Nephron progenitor cell (in vitro differentiated cells): ENCODE measurements at regions not wholly inside any gene's neighbourhood (a gene's known extent, or its start where the extent isn't known, plus 50 kb on each side); places are given as distances from the start of the nearest gene placed in this dataset.
"Not testable (repeated sequence)": the region's sequence is repeated elsewhere in the genome, so short reads cannot be mapped to it uniquely, and the experiment has no call there.

Experiments
- DNase-seq: peaks from one replicate; pipeline ENCODE4 v3.0.0; 2021
- H3K27ac Mint-ChIP-seq: 2 replicates; pipeline ENCODE4 v1.8.0; 2021; ENCODE audit warnings: mild to moderate bottlenecking, moderate library complexity, mixed read lengths
- H3K27me3 Mint-ChIP-seq: 2 replicates; pipeline ENCODE4 v1.8.0; 2021; ENCODE audit warnings: mild to moderate bottlenecking, low read depth, mixed read lengths; ENCODE audit not compliant: poor library complexity
- H3K36me3 Mint-ChIP-seq: 2 replicates; pipeline ENCODE4 v1.8.0; 2021; ENCODE audit warnings: low read depth, mixed read lengths
- H3K4me1 Mint-ChIP-seq: 2 replicates; pipeline ENCODE4 v1.8.0; 2021; ENCODE audit warnings: mixed read lengths
- H3K4me3 Mint-ChIP-seq: 2 replicates; pipeline ENCODE4 v1.8.0; 2021; ENCODE audit warnings: mild to moderate bottlenecking, moderate library complexity, mixed read lengths
- H3K9me3 Mint-ChIP-seq: 2 replicates; pipeline ENCODE4 v1.8.0; 2021; ENCODE audit warnings: mild to moderate bottlenecking, moderate library complexity, mixed read lengths
- TF ChIP-seq, protein P1 (sequence below): fragments of 200-600 bp; sonication (generic); IDR thresholded peaks from 2 replicates; pipeline ENCODE4 v1.5.0; 2021; ENCODE audit warnings: antibody characterized with exemption

DNA sequence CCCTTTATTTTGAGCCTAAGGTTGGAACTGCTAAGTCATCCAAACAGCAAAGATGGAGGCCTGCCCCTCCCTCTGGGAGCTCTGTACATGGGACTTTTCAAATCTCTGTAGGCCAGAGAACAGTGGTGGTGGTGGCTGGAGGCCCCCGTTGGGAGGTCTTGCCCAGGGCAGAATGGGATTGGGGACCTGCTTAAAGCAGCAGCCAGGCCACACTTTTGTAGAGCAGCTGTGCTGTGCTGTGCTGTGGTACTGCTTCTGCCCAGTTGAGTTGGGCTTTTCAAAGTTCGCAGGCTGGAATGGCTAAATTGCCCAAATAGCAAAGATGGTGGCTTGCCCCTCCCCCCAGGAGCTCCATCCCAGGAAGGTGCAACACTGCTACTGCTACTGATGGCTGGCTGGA lies 147.5 kb upstream of the TACR3 start:
- TF ChIP-seq, protein P1, sequence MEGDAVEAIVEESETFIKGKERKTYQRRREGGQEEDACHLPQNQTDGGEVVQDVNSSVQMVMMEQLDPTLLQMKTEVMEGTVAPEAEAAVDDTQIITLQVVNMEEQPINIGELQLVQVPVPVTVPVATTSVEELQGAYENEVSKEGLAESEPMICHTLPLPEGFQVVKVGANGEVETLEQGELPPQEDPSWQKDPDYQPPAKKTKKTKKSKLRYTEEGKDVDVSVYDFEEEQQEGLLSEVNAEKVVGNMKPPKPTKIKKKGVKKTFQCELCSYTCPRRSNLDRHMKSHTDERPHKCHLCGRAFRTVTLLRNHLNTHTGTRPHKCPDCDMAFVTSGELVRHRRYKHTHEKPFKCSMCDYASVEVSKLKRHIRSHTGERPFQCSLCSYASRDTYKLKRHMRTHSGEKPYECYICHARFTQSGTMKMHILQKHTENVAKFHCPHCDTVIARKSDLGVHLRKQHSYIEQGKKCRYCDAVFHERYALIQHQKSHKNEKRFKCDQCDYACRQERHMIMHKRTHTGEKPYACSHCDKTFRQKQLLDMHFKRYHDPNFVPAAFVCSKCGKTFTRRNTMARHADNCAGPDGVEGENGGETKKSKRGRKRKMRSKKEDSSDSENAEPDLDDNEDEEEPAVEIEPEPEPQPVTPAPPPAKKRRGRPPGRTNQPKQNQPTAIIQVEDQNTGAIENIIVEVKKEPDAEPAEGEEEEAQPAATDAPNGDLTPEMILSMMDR, result no peak
- no peaks in the 10 kb centered on the region for H3K27me3 Mint-ChIP-seq
- H3K4me1 Mint-ChIP-seq, result no peaks in the 10 kb centered on the region
- H3K9me3 Mint-ChIP-seq, result no peaks in the 10 kb centered on the region
- no peak overlapping the region for H3K4me3 Mint-ChIP-seq
- DNase-seq, result no peak
- H3K36me3 Mint-ChIP-seq, result no peaks in the 10 kb centered on the region
- H3K27ac Mint-ChIP-seq, result no peak overlapping the region

DNA sequence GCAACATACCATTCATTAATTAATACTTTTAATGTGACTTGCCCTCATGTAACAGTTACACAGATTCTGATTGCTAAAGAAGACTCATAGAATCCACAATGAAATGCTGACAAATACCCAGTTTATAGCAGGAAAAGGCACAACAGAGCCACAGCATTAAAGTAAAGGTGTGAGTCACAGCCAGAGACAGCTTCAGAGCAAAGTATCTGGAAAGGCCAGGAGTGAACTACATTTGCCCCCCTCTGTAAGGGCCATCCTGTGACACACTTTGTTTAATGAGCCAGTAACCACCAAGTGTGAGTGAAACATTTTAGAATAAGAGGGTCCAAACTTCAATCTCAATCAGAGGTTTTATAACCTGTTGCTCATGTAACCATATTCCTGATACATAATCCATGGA lies 133.8 kb upstream of the TACR3 start:
- H3K4me3 Mint-ChIP-seq, result no peak overlapping the region
- H3K9me3 Mint-ChIP-seq, result peaks cover 16% of the 10 kb centered on the region
- no peaks in the 10 kb centered on the region for H3K36me3 Mint-ChIP-seq
- no peaks in the 10 kb centered on the region for H3K27me3 Mint-ChIP-seq
- TF ChIP-seq, protein P1, result no peak
- no peak overlapping the region for H3K27ac Mint-ChIP-seq
- DNase-seq, result no peak
- no peaks in the 10 kb centered on the region for H3K4me1 Mint-ChIP-seq

DNA sequence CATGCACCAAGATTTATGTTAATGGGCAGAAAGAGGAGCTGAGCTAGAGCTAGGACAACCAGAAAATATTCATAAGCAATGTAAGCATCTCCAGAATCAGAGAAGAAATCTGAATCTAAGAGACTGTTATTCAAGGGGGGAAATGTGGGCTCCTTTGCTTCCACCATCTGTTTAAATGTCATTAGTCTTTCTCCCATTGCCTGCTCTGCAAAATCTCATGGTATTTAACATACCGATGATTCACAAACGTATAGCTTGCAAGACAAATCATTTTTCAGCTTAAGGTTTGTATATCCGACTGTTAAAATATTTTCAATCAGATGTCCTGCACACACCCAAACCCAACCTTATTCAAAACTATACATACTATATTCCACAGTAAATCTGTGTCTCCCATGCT lies 133.4 kb upstream of the TACR3 start:
- no peak overlapping the region for H3K27ac Mint-ChIP-seq
- TF ChIP-seq, protein P1, result no peak
- H3K4me1 Mint-ChIP-seq, result no peaks in the 10 kb centered on the region
- H3K36me3 Mint-ChIP-seq, result no peaks in the 10 kb centered on the region
- no peaks in the 10 kb centered on the region for H3K27me3 Mint-ChIP-seq
- no peak overlapping the region for H3K4me3 Mint-ChIP-seq
- H3K9me3 Mint-ChIP-seq, result peaks cover 21% of the 10 kb centered on the region
- no peak for DNase-seq

DNA sequence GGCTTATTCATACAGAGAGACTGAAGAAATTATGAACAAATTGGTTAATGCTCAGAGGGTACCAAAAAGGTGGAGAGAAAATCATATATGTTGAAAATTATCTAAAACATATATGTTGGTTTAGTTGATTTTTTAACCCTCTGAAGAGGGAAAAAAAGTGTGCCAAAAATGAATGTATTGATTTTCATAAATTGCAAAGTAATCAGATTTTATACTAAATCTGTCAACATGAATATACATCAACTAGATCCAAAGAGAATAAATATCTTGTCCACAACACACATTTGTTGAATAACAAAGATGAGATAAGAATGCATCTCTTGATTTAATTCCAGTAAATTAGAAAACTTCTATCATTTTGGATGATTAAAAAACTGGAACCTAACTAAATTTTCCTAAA lies 125.3 kb upstream of the TACR3 start:
- Mint-ChIP-seq H3K4me3 (no peak overlapping the region), H3K27ac (no peak overlapping the region), H3K4me1 (no peaks in the 10 kb centered on the region), H3K27me3 (no peaks in the 10 kb centered on the region), H3K9me3 (peaks cover 42% of the 10 kb centered on the region), H3K36me3 (no peaks in the 10 kb centered on the region)
- TF ChIP-seq, protein P1, result no peak
- no peak for DNase-seq

DNA sequence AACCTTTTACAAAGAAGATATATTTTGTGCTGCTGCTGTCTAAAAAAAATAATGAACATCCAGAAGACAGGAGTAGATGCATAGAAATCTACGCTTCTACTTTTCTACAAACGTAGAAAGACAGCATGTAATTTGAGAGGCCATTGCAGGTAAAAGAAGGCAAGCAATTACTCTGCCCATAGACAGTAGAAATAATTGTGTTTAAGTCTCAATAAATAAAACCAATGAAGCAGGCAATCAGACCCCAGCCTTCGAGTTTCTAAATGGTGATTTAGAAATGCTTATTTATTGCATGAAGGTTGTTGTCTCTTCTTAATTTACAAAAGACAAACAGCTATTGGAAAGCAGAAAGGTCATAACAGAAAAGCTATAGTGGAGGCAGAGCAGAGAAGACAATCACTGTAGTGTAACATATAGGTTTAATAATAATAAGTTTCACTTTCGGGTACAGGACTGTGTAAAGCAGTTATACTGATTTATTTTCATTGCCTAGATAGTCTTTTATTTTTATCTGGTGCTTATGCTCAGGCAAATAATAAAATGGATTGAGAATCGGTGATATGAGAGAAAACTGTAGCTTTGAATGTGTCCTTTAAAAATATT lies 123.0 kb upstream of the TACR3 start:
- Mint-ChIP-seq H3K36me3 (no peaks in the 10 kb centered on the region), H3K27ac (no peak overlapping the region), H3K4me1 (no peaks in the 10 kb centered on the region), H3K9me3 (peaks cover 19% of the 10 kb centered on the region), H3K4me3 (no peak overlapping the region), H3K27me3 (no peaks in the 10 kb centered on the region)
- DNase-seq, result no peak
- TF ChIP-seq, protein P1, result no peak

DNA sequence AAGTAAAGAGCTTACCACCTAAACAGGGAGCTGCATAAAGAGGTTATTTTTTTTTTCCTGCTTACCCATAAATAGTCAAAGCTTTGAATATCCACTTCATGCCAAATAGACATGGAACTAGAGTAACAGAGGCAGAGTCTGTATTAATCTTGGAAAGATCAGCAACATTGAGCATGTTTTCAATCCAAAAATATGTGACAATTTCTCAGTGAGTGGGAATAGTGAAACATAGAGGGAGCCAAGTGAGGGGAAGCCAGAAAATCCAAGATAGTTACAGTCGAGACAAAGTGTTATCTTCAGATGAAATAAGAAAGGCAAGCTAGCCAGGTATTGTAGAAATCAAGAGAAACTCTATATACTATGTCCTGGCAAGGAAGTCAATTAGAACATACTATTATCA lies 122.3 kb upstream of the TACR3 start:
- Mint-ChIP-seq H3K27ac (peak overlapping the region; percentile 10), H3K9me3 (peaks cover 12% of the 10 kb centered on the region), H3K36me3 (no peaks in the 10 kb centered on the region), H3K4me3 (no peak overlapping the region), H3K27me3 (no peaks in the 10 kb centered on the region), H3K4me1 (no peaks in the 10 kb centered on the region)
- DNase-seq, result no peak
- TF ChIP-seq, protein P1, result no peak

DNA sequence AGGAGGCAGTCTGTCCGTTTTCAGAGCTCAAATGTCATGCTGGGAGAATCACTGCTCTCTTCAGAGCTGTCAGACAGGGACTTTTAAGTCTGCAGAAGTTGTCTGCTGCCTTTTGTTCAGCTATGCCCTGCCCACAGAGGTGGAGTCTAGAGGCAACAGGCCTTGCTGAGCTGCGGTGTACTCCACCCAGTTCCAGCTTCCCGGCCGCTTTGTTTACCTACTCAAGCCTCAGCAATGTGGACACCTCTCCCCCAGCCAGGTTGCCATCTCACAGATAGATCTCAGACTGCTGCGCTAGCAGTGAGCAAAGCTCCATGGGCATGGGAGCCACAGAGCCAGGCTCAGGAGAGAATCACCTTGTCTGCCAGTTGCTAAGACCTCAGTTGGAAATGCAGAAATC lies 90.5 kb upstream of the TACR3 start:
- not testable (repeated sequence) for H3K27ac Mint-ChIP-seq, H3K9me3 Mint-ChIP-seq, H3K4me1 Mint-ChIP-seq, DNase-seq, H3K4me3 Mint-ChIP-seq, H3K36me3 Mint-ChIP-seq, H3K27me3 Mint-ChIP-seq
